ENCODE measurements at regions not wholly inside any gene's neighbourhood (a gene's known extent, or its start where the extent isn't known, plus 50 kb on each side); places are given as distances from the start of the nearest gene placed in this dataset.

GRCh38 chr5:76030343-76030742 is 52.8 kb upstream of the SV2C start:
- TF ChIP-seq, protein P1, sequence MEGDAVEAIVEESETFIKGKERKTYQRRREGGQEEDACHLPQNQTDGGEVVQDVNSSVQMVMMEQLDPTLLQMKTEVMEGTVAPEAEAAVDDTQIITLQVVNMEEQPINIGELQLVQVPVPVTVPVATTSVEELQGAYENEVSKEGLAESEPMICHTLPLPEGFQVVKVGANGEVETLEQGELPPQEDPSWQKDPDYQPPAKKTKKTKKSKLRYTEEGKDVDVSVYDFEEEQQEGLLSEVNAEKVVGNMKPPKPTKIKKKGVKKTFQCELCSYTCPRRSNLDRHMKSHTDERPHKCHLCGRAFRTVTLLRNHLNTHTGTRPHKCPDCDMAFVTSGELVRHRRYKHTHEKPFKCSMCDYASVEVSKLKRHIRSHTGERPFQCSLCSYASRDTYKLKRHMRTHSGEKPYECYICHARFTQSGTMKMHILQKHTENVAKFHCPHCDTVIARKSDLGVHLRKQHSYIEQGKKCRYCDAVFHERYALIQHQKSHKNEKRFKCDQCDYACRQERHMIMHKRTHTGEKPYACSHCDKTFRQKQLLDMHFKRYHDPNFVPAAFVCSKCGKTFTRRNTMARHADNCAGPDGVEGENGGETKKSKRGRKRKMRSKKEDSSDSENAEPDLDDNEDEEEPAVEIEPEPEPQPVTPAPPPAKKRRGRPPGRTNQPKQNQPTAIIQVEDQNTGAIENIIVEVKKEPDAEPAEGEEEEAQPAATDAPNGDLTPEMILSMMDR (IDR thresholded peaks at IDR 0.05; ENCODE audit: insufficient read depth, low read depth, low read length): no peak
- no peak for TF ChIP-seq EZH2 (IDR thresholded peaks at IDR 0.05; ENCODE audit: insufficient read depth, low read length)
